Aorta (tissue), 5 donors: ENCODE measurements at regions not wholly inside any gene's neighbourhood (a gene's known extent, or its start where the extent isn't known, plus 50 kb on each side); places are given as distances from the start of the nearest gene placed in this dataset.

Experiments used
- ATAC-seq: fragments of 200-7000 bp; cut with Tn5 transposase; one replicate; pipeline ENCODE4 v1.9.1; 2022; ENCODE audit warnings: moderate library complexity; ENCODE audit not compliant: low FRiP score
- DNase-seq, 2 donors: peaks; one replicate each; pipeline ENCODE4 v3.0.0-alpha.2; 2020
- H3K27ac ChIP-seq, 2 donors: one replicate each; pipeline ENCODE4 v1.5.1; 2013; ENCODE audit warnings: low read length in 2 of 2, mild to moderate bottlenecking in 2 of 2, moderate library complexity in 2 of 2, control low read depth in 1 of 2, inconsistent platforms in 1 of 2, low read depth in 1 of 2
- H3K27me3 ChIP-seq, 2 donors: one replicate each; pipeline ENCODE4 v1.6.1; 2013; ENCODE audit warnings: control low read depth in 1 of 2, low read length in 1 of 2, mild to moderate bottlenecking in 1 of 2, moderate library complexity in 1 of 2; ENCODE audit not compliant: insufficient read depth in 2 of 2, control insufficient read depth in 1 of 2
- H3K36me3 ChIP-seq, 2 donors: one replicate each; pipeline ENCODE4 v1.6.1; 2013; ENCODE audit warnings: control low read depth in 1 of 2, low read length in 1 of 2, mild to moderate bottlenecking in 1 of 2; ENCODE audit not compliant: insufficient read depth in 2 of 2, control insufficient read depth in 1 of 2
- H3K4me1 ChIP-seq, 2 donors: one replicate each; pipeline ENCODE4 v1.6.1; 2013; ENCODE audit warnings: low read length in 2 of 2, control low read depth in 1 of 2, mild to moderate bottlenecking in 1 of 2, moderate library complexity in 1 of 2; ENCODE audit not compliant: insufficient read depth in 2 of 2, control insufficient read depth in 1 of 2
- H3K4me3 ChIP-seq, 2 donors: one replicate each; pipeline ENCODE4 v1.5.1; 2013; ENCODE audit warnings: low read length in 2 of 2, control low read depth in 1 of 2, mild to moderate bottlenecking in 1 of 2
- H3K9me3 ChIP-seq: one replicate; pipeline ENCODE4 v1.6.1; 2013; ENCODE audit warnings: mild to moderate bottlenecking, low read length; ENCODE audit not compliant: control insufficient read depth
- WGBS, 2 donors: extraction: QIAGEN DNeasy Blood & Tissue Kit; methylation state at CpG; one replicate each; pipeline ENCODE4 v1.1.7; 2013; 5-methylcytosine and 5-hydroxymethylcytosine counted together
- intact Hi-C, 2 donors: fragments of 100-400 bp; cut with DNase I; formaldehyde crosslinking; loops; one replicate each; pipeline versions ENCODE4 v1.14.2 to v1.15.0; 2022
- donor health status: healthy with polysubstance abuse.
- donor health status: Bipolar disorder and iron deficiency.
- donor health status: DM: no; HTN: no; CAD: no.
- donor health status: DM: no; HTN: no; CAD: no.
- donor health status: DM: yes; HTN: yes; CAD: no.

DNA sequence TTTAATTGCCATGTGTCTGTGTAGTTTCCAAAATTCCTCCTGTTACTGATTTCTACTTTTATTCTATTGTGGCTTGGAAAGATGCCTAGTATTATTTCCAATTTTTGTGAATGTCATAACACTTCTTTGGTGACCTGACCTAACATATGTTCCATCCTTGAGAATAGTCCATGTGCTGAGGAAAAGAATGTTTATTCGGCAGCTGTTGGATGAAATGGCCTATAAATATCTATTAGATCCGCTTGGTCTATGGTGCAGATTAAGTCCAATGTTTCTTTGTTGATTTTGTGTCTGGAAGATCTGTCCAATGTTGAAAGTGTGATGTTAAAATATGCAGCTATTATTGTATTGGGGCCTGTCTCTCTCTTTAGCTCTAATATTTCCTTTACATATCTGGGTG, 219.2 kb upstream of the HDX start:
- H3K9me3 ChIP-seq = no peaks in the 10 kb centered on the region
- H3K4me3 ChIP-seq = no peak overlapping the region
- intact Hi-C loops = no loop called here
- H3K36me3 ChIP-seq = no peaks in the 10 kb centered on the region
- no peak for DNase-seq
- H3K27ac ChIP-seq = no peak overlapping the region
- WGBS, 2 donors = 48 to 61% methylated on average over 2 of the region's 2 CpGs
- H3K4me1 ChIP-seq = no peaks in the 10 kb centered on the region
- no peaks in the 10 kb centered on the region for H3K27me3 ChIP-seq
- no peak for ATAC-seq

DNA sequence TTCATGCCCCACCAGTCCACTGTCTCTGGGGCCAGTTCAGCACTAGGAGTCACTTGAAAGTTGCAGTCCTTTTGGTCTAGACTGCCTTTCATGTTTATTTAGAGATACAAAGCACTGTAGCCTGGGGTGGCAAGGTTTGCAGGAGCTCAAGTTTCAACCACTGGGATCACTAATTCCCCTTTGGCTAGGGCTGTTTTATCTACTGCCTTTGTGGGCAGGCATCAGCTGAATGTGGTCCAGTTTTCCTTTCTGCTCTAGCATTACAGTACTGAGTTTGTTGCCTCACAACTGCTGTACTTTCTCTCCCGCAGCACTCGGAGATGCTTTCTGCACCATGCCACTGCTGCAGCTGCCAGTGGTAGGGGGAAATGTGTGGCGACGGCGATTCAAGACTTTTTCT, 222.3 kb upstream of the HDX start:
- Histone ChIP-seq H3K27me3 (no peaks in the 10 kb centered on the region), H3K4me3 (no peak overlapping the region), H3K9me3 (no peaks in the 10 kb centered on the region), H3K4me1 (no peaks in the 10 kb centered on the region), H3K36me3 (no peaks in the 10 kb centered on the region), H3K27ac (no peak overlapping the region)
- intact Hi-C loops = no loop called here
- no peak for ATAC-seq
- 61 to 70% methylated on average over 5 of the region's 5 CpGs for WGBS, 2 donors
- no peak for DNase-seq

DNA sequence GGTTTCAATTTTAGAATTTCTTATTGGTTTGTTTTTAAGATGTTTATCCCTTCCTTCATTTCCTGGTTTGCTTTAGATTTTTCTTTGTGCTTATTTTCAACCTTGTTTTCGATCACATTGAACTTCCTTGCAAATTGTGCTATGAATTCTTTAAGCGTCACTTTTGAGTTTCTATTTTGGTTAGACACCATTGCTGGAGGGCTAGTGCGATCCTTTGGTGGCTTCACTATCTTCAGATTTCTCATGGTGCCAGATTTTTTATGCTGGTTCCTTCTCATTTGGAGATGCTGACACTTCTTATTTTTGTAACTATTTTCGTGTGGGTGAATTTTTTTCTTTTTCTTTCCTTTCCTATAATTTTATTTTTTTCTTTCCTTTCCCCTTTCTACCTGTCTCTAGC, 227.2 kb upstream of the HDX start:
- Histone ChIP-seq H3K4me3 (no peak overlapping the region), H3K27me3 (no peaks in the 10 kb centered on the region), H3K9me3 (no peaks in the 10 kb centered on the region), H3K4me1 (no peaks in the 10 kb centered on the region), H3K27ac (no peak overlapping the region), H3K36me3 (no peaks in the 10 kb centered on the region)
- WGBS, 2 donors = 40 to 42% methylated on average over 4 of the region's 4 CpGs
- intact Hi-C loops = loop anchor here in 1 of 2 donors (5.0 kb wide), 1 partner anchor 178 kb away; no protein-coding TSS in a partner anchor
- ATAC-seq (no peak), DNase-seq (no peak)

- ATAC-seq (peak; percentile 84), DNase-seq (no peak)
- WGBS, 2 donors = 20 to 27% methylated on average over 5 of the region's 5 CpGs
- Histone ChIP-seq H3K36me3 (no peaks in the 10 kb centered on the region), H3K4me1 (no peaks in the 10 kb centered on the region), H3K27me3 (no peaks in the 10 kb centered on the region), H3K9me3 (no peaks in the 10 kb centered on the region), H3K4me3 (no peak overlapping the region), H3K27ac (no peak overlapping the region)
- intact Hi-C loops = loop anchor here in 1 of 2 donors (5.0 to 10.0 kb wide), 2 partner anchors 177 to 315 kb away; no protein-coding TSS in a partner anchor
These were observed 227.6 kb upstream of the HDX start for GRCh38 chrX:84729809-84730208.

DNA sequence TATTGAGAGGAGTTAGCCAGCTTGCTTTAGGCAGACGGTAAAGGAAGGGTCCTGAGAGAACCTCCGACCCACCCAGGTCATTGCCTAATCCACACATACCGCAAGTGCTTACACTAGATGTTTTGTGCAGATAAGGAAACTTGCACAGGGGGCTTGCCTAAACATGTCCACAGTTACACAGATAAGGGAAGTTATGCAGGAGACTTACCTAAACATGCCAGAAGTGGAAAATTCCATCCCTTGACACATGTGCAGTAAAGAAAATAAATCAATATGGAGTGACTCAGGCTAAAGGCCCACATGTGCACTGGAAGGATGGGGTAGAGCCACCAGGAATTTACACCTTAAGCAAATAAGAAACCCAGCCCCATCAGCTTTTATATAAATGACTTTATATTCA, 232.8 kb upstream of the HDX start:
- no peak for ATAC-seq
- WGBS, 2 donors = 67 to 74% methylated on average over 3 of the region's 3 CpGs
- H3K4me1 ChIP-seq = peaks cover 0 to 3% of the 10 kb centered on the region in 2 donors
- DNase-seq = no peak
- H3K4me3 ChIP-seq = no peak overlapping the region
- no peaks in the 10 kb centered on the region for H3K9me3 ChIP-seq
- no peaks in the 10 kb centered on the region for H3K36me3 ChIP-seq
- H3K27ac ChIP-seq = no peak overlapping the region
- no peaks in the 10 kb centered on the region for H3K27me3 ChIP-seq
- intact Hi-C loops = loop anchor here (5.0 to 10.0 kb wide), 2 partner anchors 172 to 310 kb away; no protein-coding TSS in a partner anchor

- Histone ChIP-seq H3K9me3 (no peaks in the 10 kb centered on the region), H3K4me1 (peaks cover 0 to 3% of the 10 kb centered on the region in 2 donors), H3K27me3 (no peaks in the 10 kb centered on the region), H3K36me3 (no peaks in the 10 kb centered on the region), H3K4me3 (no peak overlapping the region), H3K27ac (peak overlapping the region in 1 of 2 donors; percentile 41)
- intact Hi-C loops = loop anchor here (5.0 to 10.0 kb wide), 2 partner anchors 170 to 307 kb away; no protein-coding TSS in a partner anchor
- ATAC-seq (peak; percentile 72), DNase-seq (peak in 1 of 2 donors; percentile 51)
- 9 to 22% methylated on average over 4 of the region's 4 CpGs for WGBS, 2 donors
These were observed 235.2 kb upstream of the HDX start for GRCh38 chrX:84737471-84737871.

- no peak overlapping the region for H3K27ac ChIP-seq
- H3K36me3 ChIP-seq = no peaks in the 10 kb centered on the region
- no peak overlapping the region for H3K4me3 ChIP-seq
- intact Hi-C loops = no loop called here
- no peaks in the 10 kb centered on the region for H3K9me3 ChIP-seq
- DNase-seq (no peak), ATAC-seq (no peak)
- H3K4me1 ChIP-seq = no peaks in the 10 kb centered on the region
- no peaks in the 10 kb centered on the region for H3K27me3 ChIP-seq
- WGBS, 2 donors = 61 to 83% methylated on average over 5 of the region's 5 CpGs
These were observed 245.3 kb upstream of the HDX start for GRCh38 chrX:84747516-84747915.

- no peak overlapping the region for H3K27ac ChIP-seq
- DNase-seq = no peak
- no peaks in the 10 kb centered on the region for H3K4me1 ChIP-seq
- H3K27me3 ChIP-seq = no peaks in the 10 kb centered on the region
- no peak overlapping the region for H3K4me3 ChIP-seq
- H3K9me3 ChIP-seq = no peaks in the 10 kb centered on the region
- intact Hi-C loops = no loop called here
- 66 to 73% methylated on average over 6 of the region's 6 CpGs for WGBS, 2 donors
- H3K36me3 ChIP-seq = no peaks in the 10 kb centered on the region
- ATAC-seq = no peak
These were observed 246.9 kb upstream of the HDX start for GRCh38 chrX:84748965-84749656.

DNA sequence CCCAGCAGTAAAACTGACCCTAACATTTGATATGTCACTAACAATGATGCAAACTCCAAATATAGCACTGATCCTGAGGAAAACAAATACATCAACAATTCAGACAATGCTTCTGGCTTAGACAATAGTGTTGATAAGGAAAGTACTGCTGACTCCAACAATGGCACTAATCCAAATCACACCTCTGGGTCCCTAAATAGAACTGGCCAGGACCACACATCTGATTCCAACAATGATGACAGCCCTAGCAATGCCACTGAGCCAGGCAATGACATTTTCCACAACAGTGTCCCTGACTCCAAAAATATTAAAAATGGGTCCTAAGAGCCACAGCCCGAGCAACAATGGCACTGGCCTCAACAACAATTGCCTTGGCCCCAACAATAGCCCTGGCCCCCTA, 243.1 kb upstream of the APOOL start:
- intact Hi-C loops = no loop called here
- ATAC-seq = no peak
- Histone ChIP-seq H3K9me3 (no peaks in the 10 kb centered on the region), H3K27ac (no peak overlapping the region), H3K27me3 (no peaks in the 10 kb centered on the region), H3K4me3 (no peak overlapping the region), H3K36me3 (no peaks in the 10 kb centered on the region), H3K4me1 (no peaks in the 10 kb centered on the region)
- DNase-seq = no peak
- 17 to 21% methylated on average over 1 of the region's 1 CpG for WGBS, 2 donors
